WTC11 (cell line): ENCODE measurements at regions not wholly inside any gene's neighbourhood (a gene's known extent, or its start where the extent isn't known, plus 50 kb on each side); places are given as distances from the start of the nearest gene placed in this dataset.
"Not testable (repeated sequence)": the region's sequence is repeated elsewhere in the genome, so short reads cannot be mapped to it uniquely, and the experiment has no call there.

ENCODE experiments used
- ATAC-seq: fragments of 200-7000 bp; cut with Tn5 transposase; 2 replicates; pipeline ENCODE4 v1.10.0; 2021; ENCODE audit warnings: mild to moderate bottlenecking, moderate library complexity
- CTCF ChIA-PET: fragments of 300-600 bp; sonication (Branson Sonifier 250); formaldehyde crosslinking; loops from one replicate; lab custom pipeline; 2021; ENCODE audit warnings: antibody characterized with exemption; lab: Charles Lee
- POLR2A ChIA-PET: fragments of 350-600 bp; sonication (Branson Sonifier 250); formaldehyde crosslinking; loops from one replicate; lab custom pipeline; 2021; ENCODE audit warnings: antibody characterized with exemption; lab: Charles Lee
- DNase-seq: peaks from one replicate; pipeline ENCODE4 v3.0.0; 2021; ENCODE audit warnings: low spot score
- H3K27ac Mint-ChIP-seq: 2 replicates; pipeline ENCODE4 v1.8.0; 2021; ENCODE audit warnings: mixed read lengths
- H3K27me3 Mint-ChIP-seq: 2 replicates; pipeline ENCODE4 v1.8.0; 2021; ENCODE audit warnings: low read depth, mild to moderate bottlenecking, moderate library complexity, mixed read lengths
- H3K36me3 Mint-ChIP-seq: 2 replicates; pipeline ENCODE4 v1.8.0; 2021; ENCODE audit warnings: mixed read lengths
- H3K4me1 Mint-ChIP-seq: 2 replicates; pipeline ENCODE4 v1.8.0; 2022; ENCODE audit warnings: mixed read lengths
- H3K4me3 Mint-ChIP-seq: 2 replicates; pipeline ENCODE4 v1.8.0; 2021; ENCODE audit warnings: mild to moderate bottlenecking, moderate library complexity, mixed read lengths
- H3K9me3 Mint-ChIP-seq: 2 replicates; pipeline ENCODE4 v1.8.0; 2021; ENCODE audit warnings: mixed read lengths
- ATF2 ChIP-seq: sonication (generic); formaldehyde crosslinking; IDR thresholded peaks from 2 replicates; pipeline ENCODE4 v1.8.1; 2022; ENCODE audit warnings: low read depth, missing genetic modification reagents, borderline replicate concordance
- FOXP1 ChIP-seq: sonication (generic); formaldehyde crosslinking; IDR thresholded peaks from 2 replicates; pipeline ENCODE4 v1.8.0; 2022; ENCODE audit warnings: missing genetic modification reagents, mild to moderate bottlenecking, moderate library complexity, borderline replicate concordance
- FOXP4 ChIP-seq: sonication (generic); formaldehyde crosslinking; IDR thresholded peaks from 2 replicates; pipeline ENCODE4 v1.8.0; 2022; ENCODE audit warnings: mild to moderate bottlenecking, missing genetic modification reagents
- MXD4 ChIP-seq: fragments of 250-450 bp; sonication (Bioruptor Pico); IDR thresholded peaks from 2 replicates; pipeline ENCODE4 v1.8.0; 2021; ENCODE audit warnings: mild to moderate bottlenecking, moderate library complexity, borderline replicate concordance
- NR3C1 ChIP-seq: sonication (generic); formaldehyde crosslinking; conservative IDR thresholded peaks from 2 replicates; pipeline ENCODE4 v1.8.1; 2023; ENCODE audit warnings: low read depth, mild to moderate bottlenecking, missing genetic modification reagents
- OVOL2 ChIP-seq: fragments of 250-450 bp; sonication (Bioruptor Pico); IDR thresholded peaks from 2 replicates; pipeline ENCODE4 v1.9.0; 2021; ENCODE audit warnings: mild to moderate bottlenecking, borderline replicate concordance
- PRRX2 ChIP-seq: fragments of 250-450 bp; sonication (Bioruptor Pico); IDR thresholded peaks from 2 replicates; pipeline ENCODE4 v1.8.0; 2021; ENCODE audit warnings: mild to moderate bottlenecking
- SMAD3 ChIP-seq: sonication (generic); formaldehyde crosslinking; IDR thresholded peaks from 2 replicates; pipeline ENCODE4 v1.8.0; 2022; ENCODE audit warnings: missing genetic modification reagents, mild to moderate bottlenecking, borderline replicate concordance
- SMAD4 ChIP-seq: sonication (generic); formaldehyde crosslinking; IDR thresholded peaks from 2 replicates; pipeline ENCODE4 v1.8.0; 2022; ENCODE audit warnings: mild to moderate bottlenecking, missing genetic modification reagents
- TP53 ChIP-seq: sonication (generic); formaldehyde crosslinking; IDR thresholded peaks from 2 replicates; pipeline ENCODE4 v1.8.1; 2023; ENCODE audit warnings: mild to moderate bottlenecking, missing genetic modification reagents
- ZNF121 ChIP-seq: sonication (generic); formaldehyde crosslinking; IDR thresholded peaks from 2 replicates; pipeline ENCODE4 v1.8.0; 2023; ENCODE audit warnings: missing genetic modification reagents
- ZNF281 ChIP-seq: sonication (generic); formaldehyde crosslinking; IDR thresholded peaks from 2 replicates; pipeline ENCODE4 v1.8.0; 2023; ENCODE audit warnings: mild to moderate bottlenecking, missing genetic modification reagents
- ZNF532 ChIP-seq: fragments of 250-450 bp; sonication (Bioruptor Pico); IDR thresholded peaks from 2 replicates; pipeline ENCODE4 v1.9.0; 2021; ENCODE audit warnings: mild to moderate bottlenecking, borderline replicate concordance
- TF ChIP-seq, protein P1 (sequence below): sonication (generic); formaldehyde crosslinking; conservative IDR thresholded peaks from 2 replicates; pipeline ENCODE4 v1.8.1; 2022; ENCODE audit warnings: mild to moderate bottlenecking, missing genetic modification reagents
- TF ChIP-seq, protein P2 (sequence below): sonication (generic); formaldehyde crosslinking; IDR thresholded peaks from 2 replicates; pipeline ENCODE4 v1.8.1; 2022; ENCODE audit warnings: low read depth, mild to moderate bottlenecking, moderate library complexity, missing genetic modification reagents, borderline replicate concordance
- TF ChIP-seq, protein P3 (sequence below): sonication (generic); formaldehyde crosslinking; IDR thresholded peaks from 2 replicates; pipeline ENCODE4 v1.8.1; 2023; ENCODE audit warnings: mild to moderate bottlenecking, missing genetic modification reagents, moderate library complexity
- TF ChIP-seq, protein P4 (sequence below): fragments of 250-450 bp; sonication (Bioruptor Pico); IDR thresholded peaks from 2 replicates; pipeline ENCODE4 v1.8.0; 2021; ENCODE audit warnings: mild to moderate bottlenecking

- peaks cover under 1% of the 10 kb centered on the region; the same call in 1 of the 2 replicates for H3K27me3 Mint-ChIP-seq
- ChIA-PET CTCF (no interaction called here), POLR2A (no interaction called here)
- ATAC-seq, result no peak
- H3K27ac Mint-ChIP-seq, result no peak overlapping the region
- H3K4me3 Mint-ChIP-seq, result no peak overlapping the region
- peaks cover 46% of the 10 kb centered on the region for H3K9me3 Mint-ChIP-seq
- no peak for TF ChIP-seq ZNF281 (CRISPR knock-in tag)
- no peak for TF ChIP-seq MXD4 (CRISPR knock-in tag)
- TF ChIP-seq OVOL2 (CRISPR knock-in tag), result no peak
- TF ChIP-seq TP53 (CRISPR knock-in tag), result no peak
- no peak for TF ChIP-seq NR3C1 (CRISPR knock-in tag)
- no peak for TF ChIP-seq FOXP4 (CRISPR knock-in tag)
- TF ChIP-seq, protein P1, sequence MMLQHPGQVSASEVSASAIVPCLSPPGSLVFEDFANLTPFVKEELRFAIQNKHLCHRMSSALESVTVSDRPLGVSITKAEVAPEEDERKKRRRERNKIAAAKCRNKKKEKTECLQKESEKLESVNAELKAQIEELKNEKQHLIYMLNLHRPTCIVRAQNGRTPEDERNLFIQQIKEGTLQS, result no peak
- TF ChIP-seq, protein P2, sequence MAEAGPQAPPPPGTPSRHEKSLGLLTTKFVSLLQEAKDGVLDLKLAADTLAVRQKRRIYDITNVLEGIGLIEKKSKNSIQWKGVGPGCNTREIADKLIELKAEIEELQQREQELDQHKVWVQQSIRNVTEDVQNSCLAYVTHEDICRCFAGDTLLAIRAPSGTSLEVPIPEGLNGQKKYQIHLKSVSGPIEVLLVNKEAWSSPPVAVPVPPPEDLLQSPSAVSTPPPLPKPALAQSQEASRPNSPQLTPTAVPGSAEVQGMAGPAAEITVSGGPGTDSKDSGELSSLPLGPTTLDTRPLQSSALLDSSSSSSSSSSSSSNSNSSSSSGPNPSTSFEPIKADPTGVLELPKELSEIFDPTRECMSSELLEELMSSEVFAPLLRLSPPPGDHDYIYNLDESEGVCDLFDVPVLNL (CRISPR knock-in tag), result no peak
- TF ChIP-seq SMAD4 (CRISPR knock-in tag), result no peak
- TF ChIP-seq, protein P3, sequence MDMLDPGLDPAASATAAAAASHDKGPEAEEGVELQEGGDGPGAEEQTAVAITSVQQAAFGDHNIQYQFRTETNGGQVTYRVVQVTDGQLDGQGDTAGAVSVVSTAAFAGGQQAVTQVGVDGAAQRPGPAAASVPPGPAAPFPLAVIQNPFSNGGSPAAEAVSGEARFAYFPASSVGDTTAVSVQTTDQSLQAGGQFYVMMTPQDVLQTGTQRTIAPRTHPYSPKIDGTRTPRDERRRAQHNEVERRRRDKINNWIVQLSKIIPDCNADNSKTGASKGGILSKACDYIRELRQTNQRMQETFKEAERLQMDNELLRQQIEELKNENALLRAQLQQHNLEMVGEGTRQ, result no peak
- TF ChIP-seq, protein P4, sequence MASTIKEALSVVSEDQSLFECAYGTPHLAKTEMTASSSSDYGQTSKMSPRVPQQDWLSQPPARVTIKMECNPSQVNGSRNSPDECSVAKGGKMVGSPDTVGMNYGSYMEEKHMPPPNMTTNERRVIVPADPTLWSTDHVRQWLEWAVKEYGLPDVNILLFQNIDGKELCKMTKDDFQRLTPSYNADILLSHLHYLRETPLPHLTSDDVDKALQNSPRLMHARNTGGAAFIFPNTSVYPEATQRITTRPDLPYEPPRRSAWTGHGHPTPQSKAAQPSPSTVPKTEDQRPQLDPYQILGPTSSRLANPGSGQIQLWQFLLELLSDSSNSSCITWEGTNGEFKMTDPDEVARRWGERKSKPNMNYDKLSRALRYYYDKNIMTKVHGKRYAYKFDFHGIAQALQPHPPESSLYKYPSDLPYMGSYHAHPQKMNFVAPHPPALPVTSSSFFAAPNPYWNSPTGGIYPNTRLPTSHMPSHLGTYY, result no peak
- no peak for TF ChIP-seq SMAD3 (CRISPR knock-in tag)
- no peak for TF ChIP-seq ZNF121 (CRISPR knock-in tag)
- DNase-seq, result no peak
- H3K4me1 Mint-ChIP-seq, result peaks cover 11% of the 10 kb centered on the region
- H3K36me3 Mint-ChIP-seq, result peaks cover 34% of the 10 kb centered on the region
These were observed 990.1 kb upstream of the NRXN1 start for GRCh38 chr2:52022006-52022405.

DNA sequence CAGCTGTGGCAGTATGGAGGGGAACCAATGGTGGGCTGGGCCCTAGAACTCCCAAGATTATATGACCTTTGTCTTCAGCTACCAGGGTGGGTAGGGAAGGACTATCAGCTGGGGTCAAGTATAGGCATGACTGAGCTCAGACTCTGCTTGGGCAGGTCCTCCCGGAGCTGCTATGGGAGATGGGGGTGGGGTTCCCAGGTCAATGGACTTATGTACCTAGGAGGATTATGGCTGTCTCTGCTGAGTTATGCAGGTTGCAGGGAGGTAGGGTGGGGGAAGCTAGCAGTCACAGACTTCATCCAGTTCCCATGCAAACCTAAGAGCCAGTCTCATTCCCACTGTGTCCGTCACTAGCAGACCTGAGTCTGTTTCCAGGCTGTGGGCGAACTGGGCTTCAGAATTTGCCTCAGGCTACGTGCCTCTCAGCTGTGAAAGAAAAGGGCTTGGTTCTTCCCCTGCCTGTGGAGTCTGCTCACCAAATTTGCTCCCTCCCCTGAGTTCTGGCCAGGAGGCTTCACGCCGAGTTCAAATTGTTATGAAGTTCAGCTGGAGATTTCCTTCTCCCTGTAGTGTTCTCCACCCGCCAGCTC lies 985.8 kb upstream of the NRXN1 start:
- Mint-ChIP-seq H3K4me3 (no peak overlapping the region), H3K4me1 (peaks cover 11% of the 10 kb centered on the region), H3K27ac (no peak overlapping the region), H3K9me3 (peaks cover 25% of the 10 kb centered on the region), H3K27me3 (no peaks in the 10 kb centered on the region), H3K36me3 (peaks cover 6% of the 10 kb centered on the region; the same call in 1 of the 2 replicates)
- ChIA-PET CTCF (no interaction called here), POLR2A (no interaction called here)
- ATAC-seq (no peak), DNase-seq (no peak)
- TF ChIP-seq PRRX2 (CRISPR knock-in tag) (no peak), NR3C1 (CRISPR knock-in tag) (no peak), FOXP1 (CRISPR knock-in tag) (no peak), ATF2 (CRISPR knock-in tag) (no peak), ZNF532 (no peak)

DNA sequence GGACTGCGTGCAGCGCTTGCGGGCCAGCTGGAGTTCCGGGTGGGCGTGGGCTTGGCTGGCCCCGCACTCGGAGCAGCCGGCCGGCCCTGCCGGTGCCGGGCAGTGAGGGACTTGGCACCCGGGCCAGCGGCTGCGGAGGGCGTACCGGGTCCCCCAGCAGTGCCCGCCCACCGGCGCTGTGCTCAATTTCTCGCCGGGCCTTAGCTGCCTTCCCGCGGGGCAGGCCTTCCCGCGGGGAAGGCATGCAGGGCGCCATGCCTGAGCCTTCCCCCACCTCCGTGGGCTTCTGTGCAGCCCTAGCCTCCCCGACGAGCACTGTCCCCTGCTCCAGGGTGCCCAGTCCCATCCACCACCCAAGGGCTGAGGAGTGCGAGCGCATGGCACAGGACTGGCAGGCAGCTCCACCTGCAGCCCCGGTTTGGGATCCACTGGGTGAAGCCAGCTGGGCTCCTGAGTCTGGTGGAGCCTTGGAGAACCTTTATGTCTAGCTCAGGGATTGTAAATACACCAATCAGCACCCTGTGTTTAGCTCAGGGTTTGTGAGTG lies 975.0 kb upstream of the NRXN1 start:
- H3K4me1 Mint-ChIP-seq, POLR2A ChIA-PET, CTCF ChIA-PET: not testable (repeated sequence)

More for the DNA sequence above, 975.0 kb upstream of the NRXN1 start:
- not testable (repeated sequence) for H3K27me3 Mint-ChIP-seq, ATAC-seq, H3K4me3 Mint-ChIP-seq, DNase-seq, H3K27ac Mint-ChIP-seq
- Mint-ChIP-seq H3K36me3 (peaks cover 12% of the 10 kb centered on the region), H3K9me3 (peaks cover 26% of the 10 kb centered on the region)
